ENCODE measurements at regions not wholly inside any gene's neighbourhood (a gene's known extent, or its start where the extent isn't known, plus 50 kb on each side); places are given as distances from the start of the nearest gene placed in this dataset.

- Mint-ChIP-seq H3K9me3 (ENCODE audit: low read depth) (peaks cover 10% of the 10 kb centered on the region), H3K4me3 (ENCODE audit: low read depth) (no peak overlapping the region), H3K36me3 (ENCODE audit: insufficient read depth) (no peaks in the 10 kb centered on the region), H3K4me1 (ENCODE audit: low read depth) (no peaks in the 10 kb centered on the region), H3K27ac (no peak overlapping the region), H3K27me3 (peaks cover 4% of the 10 kb centered on the region)
- DNase-seq (ENCODE audit: low spot score, unreplicated experiment) = no peak
- no peak for TF ChIP-seq CTCF (IDR thresholded peaks at IDR 0.05; ENCODE audit: unreplicated experiment)
Observed at GRCh38 chr1:106861110-106861509, 195.4 kb upstream of the PRMT6 start.

GRCh38 chr1:106868828-106869227 lies 187.6 kb upstream of the PRMT6 start:
- Mint-ChIP-seq H3K27me3 (peaks cover 4% of the 10 kb centered on the region), H3K36me3 (ENCODE audit: insufficient read depth) (no peaks in the 10 kb centered on the region), H3K4me1 (ENCODE audit: low read depth) (no peaks in the 10 kb centered on the region), H3K27ac (no peak overlapping the region), H3K4me3 (ENCODE audit: low read depth) (no peak overlapping the region), H3K9me3 (ENCODE audit: low read depth) (peaks cover 25% of the 10 kb centered on the region)
- DNase-seq (ENCODE audit: low spot score, unreplicated experiment) = no peak
- TF ChIP-seq CTCF (IDR thresholded peaks at IDR 0.05; ENCODE audit: unreplicated experiment) = no peak

GRCh38 chr1:106875622-106876021 lies 180.9 kb upstream of the PRMT6 start:
- Mint-ChIP-seq H3K36me3 (ENCODE audit: insufficient read depth) (no peaks in the 10 kb centered on the region), H3K9me3 (ENCODE audit: low read depth) (peaks cover 15% of the 10 kb centered on the region), H3K27me3 (no peaks in the 10 kb centered on the region), H3K4me3 (ENCODE audit: low read depth) (no peak overlapping the region), H3K27ac (no peak overlapping the region), H3K4me1 (ENCODE audit: low read depth) (no peaks in the 10 kb centered on the region)
- TF ChIP-seq CTCF (IDR thresholded peaks at IDR 0.05; ENCODE audit: unreplicated experiment) = no peak
- no peak for DNase-seq (ENCODE audit: low spot score, unreplicated experiment)

- Mint-ChIP-seq H3K36me3 (ENCODE audit: insufficient read depth) (no peaks in the 10 kb centered on the region), H3K4me3 (ENCODE audit: low read depth) (no peak overlapping the region), H3K27me3 (no peaks in the 10 kb centered on the region), H3K4me1 (ENCODE audit: low read depth) (no peaks in the 10 kb centered on the region), H3K27ac (no peak overlapping the region), H3K9me3 (ENCODE audit: low read depth) (peaks cover 10% of the 10 kb centered on the region)
- DNase-seq (ENCODE audit: low spot score, unreplicated experiment) = no peak
- TF ChIP-seq CTCF (IDR thresholded peaks at IDR 0.05; ENCODE audit: unreplicated experiment) = no peak
Observed at GRCh38 chr1:106876384-106876783, 180.1 kb upstream of the PRMT6 start.

- Mint-ChIP-seq H3K4me1 (ENCODE audit: low read depth) (no peaks in the 10 kb centered on the region), H3K36me3 (ENCODE audit: insufficient read depth) (no peaks in the 10 kb centered on the region), H3K4me3 (ENCODE audit: low read depth) (no peak overlapping the region), H3K9me3 (ENCODE audit: low read depth) (peaks cover 4% of the 10 kb centered on the region), H3K27ac (no peak overlapping the region), H3K27me3 (no peaks in the 10 kb centered on the region)
- TF ChIP-seq CTCF (IDR thresholded peaks at IDR 0.05; ENCODE audit: unreplicated experiment) = no peak
- no peak for DNase-seq (ENCODE audit: low spot score, unreplicated experiment)
Observed at GRCh38 chr1:106879538-106879937, 176.9 kb upstream of the PRMT6 start.

Data from progenitor cell of endocrine pancreas (in vitro differentiated cells).